GM12874 (cell line): ENCODE measurements at regions not wholly inside any gene's neighbourhood (a gene's known extent, or its start where the extent isn't known, plus 50 kb on each side); places are given as distances from the start of the nearest gene placed in this dataset.

Experiments used
- TF ChIP-seq, protein P1 (sequence below): IDR thresholded peaks from 2 replicates; pipeline ENCODE4 v1.5.1; 2011; ENCODE audit warnings: low read depth, mild to moderate bottlenecking, control low read depth, low read length, moderate library complexity; ENCODE audit not compliant: insufficient read depth

DNA sequence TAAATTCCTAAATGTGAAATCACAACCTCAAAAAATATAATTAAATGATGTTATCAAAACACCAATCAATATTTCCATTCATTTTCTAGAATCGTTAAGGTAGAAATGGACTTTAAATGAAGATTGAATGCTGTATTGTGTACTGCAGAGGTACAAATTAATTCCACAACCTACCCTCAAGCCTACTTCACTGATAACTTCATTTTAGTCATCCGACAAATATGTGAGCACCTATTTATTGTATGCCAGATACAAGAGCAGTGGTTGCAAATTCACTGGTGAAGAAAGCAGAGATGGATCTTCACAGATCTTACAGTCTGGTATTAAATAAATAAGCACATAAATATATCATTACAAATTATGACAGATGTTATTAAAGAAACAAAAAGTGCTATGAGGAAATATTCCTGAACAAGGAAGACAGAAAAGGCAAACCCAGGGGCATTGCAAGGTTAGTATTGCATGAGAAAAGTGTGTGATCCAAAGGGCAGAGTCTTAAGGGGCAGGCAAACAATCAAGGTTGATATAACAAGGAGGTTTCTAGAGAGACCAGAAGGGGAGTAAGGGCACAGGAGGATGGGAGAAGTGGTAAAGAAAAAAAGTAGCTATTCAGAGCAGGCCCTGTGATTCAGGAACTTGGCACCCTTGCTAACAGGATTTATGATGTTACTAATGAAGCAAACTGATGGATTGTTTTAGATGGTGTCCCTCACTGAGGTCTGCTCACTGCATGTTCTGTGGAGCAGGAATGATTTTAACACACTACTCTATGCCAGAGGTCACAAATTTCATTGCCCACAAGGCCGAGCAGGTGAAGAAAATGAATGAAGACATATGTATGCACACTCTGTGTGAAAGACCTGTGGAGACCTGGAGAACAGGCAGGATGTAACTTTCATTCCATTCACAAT lies 128.0 kb upstream of the CCDC150 start:
- TF ChIP-seq, protein P1, sequence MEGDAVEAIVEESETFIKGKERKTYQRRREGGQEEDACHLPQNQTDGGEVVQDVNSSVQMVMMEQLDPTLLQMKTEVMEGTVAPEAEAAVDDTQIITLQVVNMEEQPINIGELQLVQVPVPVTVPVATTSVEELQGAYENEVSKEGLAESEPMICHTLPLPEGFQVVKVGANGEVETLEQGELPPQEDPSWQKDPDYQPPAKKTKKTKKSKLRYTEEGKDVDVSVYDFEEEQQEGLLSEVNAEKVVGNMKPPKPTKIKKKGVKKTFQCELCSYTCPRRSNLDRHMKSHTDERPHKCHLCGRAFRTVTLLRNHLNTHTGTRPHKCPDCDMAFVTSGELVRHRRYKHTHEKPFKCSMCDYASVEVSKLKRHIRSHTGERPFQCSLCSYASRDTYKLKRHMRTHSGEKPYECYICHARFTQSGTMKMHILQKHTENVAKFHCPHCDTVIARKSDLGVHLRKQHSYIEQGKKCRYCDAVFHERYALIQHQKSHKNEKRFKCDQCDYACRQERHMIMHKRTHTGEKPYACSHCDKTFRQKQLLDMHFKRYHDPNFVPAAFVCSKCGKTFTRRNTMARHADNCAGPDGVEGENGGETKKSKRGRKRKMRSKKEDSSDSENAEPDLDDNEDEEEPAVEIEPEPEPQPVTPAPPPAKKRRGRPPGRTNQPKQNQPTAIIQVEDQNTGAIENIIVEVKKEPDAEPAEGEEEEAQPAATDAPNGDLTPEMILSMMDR: no peak

DNA sequence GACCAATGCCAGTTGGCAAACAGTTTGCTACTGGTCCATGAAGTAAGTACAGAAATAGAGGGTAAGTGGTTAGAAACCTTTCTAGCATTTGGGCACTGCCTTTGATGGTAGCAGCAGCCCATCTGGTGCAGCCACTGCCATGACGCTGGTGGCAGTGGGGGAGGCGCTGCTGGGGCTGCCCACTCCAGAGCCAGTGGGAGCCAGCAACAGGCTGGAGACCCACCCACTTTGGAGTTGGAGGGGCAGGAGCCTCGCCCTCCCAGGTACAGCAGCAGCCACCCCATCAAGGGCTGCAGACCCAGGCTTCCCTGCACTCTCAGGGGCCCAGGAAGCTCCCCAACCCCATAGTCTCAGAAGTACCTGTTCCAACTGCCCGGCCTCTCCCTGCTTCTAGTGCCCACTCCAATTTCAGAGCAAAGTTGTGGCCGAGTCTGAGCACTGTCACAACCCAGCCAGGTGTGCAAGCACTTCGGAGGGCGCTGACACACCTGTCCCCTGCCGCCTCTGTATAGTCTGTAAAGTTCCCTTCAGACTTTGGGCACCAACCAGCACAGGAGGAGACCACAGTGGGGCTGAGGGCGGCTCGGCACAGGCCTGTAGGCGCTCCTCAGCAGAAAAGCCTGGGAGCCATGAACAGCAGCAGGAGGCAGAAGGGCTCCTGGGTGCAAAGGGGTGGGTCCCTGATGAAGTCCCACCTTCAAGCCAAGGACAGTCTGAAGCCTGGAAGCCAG lies 125.6 kb upstream of the CCDC150 start:
- TF ChIP-seq, protein P1: no peak

DNA sequence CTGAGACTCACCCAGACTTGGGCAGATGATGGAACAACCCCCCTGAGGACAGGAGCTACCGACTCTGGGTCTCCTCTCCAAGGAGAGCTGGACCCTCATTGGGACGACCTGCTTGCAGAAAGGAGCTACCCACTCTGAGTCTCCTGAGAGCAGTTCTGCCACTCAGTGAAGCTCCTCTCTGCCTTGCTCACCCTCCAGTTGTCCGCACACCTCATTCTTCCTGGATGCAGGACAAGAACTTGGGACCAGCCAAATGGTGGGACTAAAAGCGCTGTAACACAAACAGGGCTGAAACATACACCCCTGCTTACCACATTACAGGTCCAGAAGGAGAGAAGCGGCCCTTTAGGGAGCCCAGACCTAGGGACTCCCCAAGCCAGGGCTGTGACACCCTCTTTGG lies 124.9 kb upstream of the CCDC150 start:
- TF ChIP-seq, protein P1: no peak

DNA sequence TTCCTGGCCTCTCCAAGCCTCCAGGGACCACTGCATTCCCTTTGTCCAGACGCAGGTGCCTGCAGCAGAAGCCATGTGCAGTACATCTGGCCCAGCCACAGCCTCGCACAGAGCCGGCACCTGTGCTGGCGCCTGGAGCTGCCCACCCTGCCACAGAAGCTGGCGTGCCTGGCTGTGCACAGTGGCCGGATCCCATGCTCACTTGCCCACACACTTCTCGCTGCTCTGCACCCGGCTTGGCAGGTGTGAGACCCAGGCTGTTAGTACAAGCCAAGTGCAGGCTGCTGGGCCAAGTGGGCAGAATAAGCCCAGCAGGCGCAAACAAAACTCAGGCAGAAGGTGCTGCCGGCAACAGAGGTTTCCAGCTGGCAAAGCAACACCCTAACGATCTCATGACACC lies 124.5 kb upstream of the CCDC150 start:
- TF ChIP-seq, protein P1: no peak

DNA sequence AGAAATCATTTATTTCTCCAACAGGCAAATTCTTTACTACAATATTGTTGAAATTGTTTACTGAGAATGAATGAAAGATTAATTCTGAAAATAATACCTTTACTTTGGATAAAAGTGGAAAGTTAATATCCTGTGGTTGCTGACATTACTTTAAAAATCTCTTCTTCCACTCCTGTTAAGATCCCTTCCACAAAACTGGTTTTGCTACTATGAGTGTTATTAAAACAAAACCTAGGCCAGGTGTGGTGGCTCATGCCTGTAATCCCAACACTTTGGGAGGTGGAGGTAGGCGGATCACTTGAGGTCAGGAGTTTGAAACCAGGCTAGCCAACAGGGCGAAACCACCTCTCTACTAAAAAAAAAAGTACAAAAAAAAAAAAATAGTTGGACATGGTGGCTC lies 123.9 kb upstream of the CCDC150 start:
- TF ChIP-seq, protein P1: no peak

DNA sequence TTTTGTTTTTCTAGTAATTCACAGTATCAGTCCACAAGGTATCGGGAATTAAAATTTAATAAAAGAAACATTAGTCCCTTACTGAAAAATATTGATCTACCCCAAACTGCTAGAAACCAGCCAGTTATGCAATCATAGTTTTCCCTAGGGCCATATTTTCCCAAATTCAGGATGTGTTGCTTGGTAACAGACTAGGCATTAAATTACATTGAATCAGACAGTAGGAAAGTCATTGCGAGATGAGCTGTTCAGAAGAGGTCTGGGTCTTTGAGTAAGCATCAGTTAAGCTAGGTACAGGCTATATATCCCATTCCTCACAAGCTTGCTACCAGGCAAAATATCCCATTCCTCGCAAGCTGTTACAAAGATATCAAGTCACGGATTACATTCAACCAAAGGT lies 123.0 kb upstream of the CCDC150 start:
- TF ChIP-seq, protein P1: no peak

DNA sequence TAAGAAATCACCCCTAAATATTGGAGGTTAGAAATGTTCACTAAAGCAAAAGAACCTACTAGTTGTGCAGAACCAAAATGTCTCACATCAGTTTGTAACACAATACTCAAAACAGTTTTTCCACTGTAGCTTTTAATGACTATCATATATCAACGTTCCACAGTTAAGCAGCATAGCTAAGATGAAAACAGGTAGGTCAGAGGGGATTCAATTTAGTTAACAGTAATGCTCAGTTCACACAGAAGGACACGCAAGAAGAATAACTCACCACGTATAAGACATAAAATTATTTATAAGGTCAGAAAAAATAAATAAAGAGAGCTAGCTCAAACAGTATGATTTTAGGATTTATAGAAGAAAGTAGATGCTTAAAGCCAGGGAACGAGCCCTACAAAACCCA lies 118.9 kb upstream of the CCDC150 start:
- TF ChIP-seq, protein P1: no peak
